GM12865 (cell line): ENCODE measurements at regions not wholly inside any gene's neighbourhood (a gene's known extent, or its start where the extent isn't known, plus 50 kb on each side); places are given as distances from the start of the nearest gene placed in this dataset.
A peak's percentile ranks its signal among the peaks of the same experiment; 100 is the strongest.
"Not testable (repeated sequence)": the region's sequence is repeated elsewhere in the genome, so short reads cannot be mapped to it uniquely, and the experiment has no call there.

ENCODE experiments used
- DNase-seq: peaks from one replicate; pipeline ENCODE4 v3.0.0; 2010; ENCODE audit warnings: low read depth
- H3K4me3 ChIP-seq: 2 replicates; pipeline ENCODE4 v1.5.1; 2011; ENCODE audit warnings: mild to moderate bottlenecking, low read depth, low read length, control low read depth
- TF ChIP-seq, protein P1 (sequence below): IDR thresholded peaks from 2 replicates; pipeline ENCODE4 v1.5.1; 2011; ENCODE audit warnings: low read length, control low read depth, low read depth, inconsistent platforms; ENCODE audit not compliant: insufficient read depth; ENCODE audit errors: missing control alignments

DNA sequence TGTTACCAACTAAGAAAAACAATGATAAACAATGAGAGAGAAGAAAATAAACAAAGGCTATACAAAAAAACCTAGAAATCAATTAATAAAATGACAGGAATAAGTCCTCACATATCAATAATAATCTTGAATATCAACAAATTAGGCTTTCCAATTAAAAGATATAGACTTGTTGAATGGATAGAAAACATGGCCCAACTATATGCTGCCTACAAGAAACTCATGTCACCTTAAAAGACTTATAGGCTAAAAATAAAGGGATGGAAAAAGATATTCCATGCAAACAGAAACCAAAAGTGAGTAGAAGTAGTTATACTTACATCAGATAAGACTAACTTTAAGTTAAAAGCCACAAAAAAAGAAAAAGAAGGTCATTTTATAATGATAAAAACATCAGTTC is 183.9 kb downstream of the MYRFL start:
- no peak for DNase-seq
- TF ChIP-seq, protein P1, sequence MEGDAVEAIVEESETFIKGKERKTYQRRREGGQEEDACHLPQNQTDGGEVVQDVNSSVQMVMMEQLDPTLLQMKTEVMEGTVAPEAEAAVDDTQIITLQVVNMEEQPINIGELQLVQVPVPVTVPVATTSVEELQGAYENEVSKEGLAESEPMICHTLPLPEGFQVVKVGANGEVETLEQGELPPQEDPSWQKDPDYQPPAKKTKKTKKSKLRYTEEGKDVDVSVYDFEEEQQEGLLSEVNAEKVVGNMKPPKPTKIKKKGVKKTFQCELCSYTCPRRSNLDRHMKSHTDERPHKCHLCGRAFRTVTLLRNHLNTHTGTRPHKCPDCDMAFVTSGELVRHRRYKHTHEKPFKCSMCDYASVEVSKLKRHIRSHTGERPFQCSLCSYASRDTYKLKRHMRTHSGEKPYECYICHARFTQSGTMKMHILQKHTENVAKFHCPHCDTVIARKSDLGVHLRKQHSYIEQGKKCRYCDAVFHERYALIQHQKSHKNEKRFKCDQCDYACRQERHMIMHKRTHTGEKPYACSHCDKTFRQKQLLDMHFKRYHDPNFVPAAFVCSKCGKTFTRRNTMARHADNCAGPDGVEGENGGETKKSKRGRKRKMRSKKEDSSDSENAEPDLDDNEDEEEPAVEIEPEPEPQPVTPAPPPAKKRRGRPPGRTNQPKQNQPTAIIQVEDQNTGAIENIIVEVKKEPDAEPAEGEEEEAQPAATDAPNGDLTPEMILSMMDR: no peak
- no peak overlapping the region for H3K4me3 ChIP-seq

DNA sequence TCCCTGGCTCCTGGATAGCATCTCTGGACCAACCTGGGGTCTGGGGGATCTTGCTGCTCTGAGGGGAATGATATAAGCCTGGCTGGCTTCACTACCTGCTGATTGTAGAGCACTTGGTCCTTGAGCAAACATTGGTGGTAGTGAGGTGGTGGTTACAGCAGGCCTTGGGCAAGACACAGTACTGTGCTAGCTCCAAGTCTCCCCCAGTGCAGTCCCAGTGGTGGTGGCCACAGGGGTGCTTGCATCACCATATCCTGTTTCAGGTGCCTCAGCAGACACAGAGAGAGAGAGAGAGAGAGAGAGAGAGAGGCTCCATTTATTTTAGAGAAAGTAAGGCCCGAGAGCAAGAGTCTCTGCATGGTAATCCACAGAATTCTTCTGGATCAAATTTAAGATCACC is 186.3 kb downstream of the MYRFL start:
- DNase-seq: peak; percentile 46
- H3K4me3 ChIP-seq: no peak overlapping the region
- TF ChIP-seq, protein P1: no peak

DNA sequence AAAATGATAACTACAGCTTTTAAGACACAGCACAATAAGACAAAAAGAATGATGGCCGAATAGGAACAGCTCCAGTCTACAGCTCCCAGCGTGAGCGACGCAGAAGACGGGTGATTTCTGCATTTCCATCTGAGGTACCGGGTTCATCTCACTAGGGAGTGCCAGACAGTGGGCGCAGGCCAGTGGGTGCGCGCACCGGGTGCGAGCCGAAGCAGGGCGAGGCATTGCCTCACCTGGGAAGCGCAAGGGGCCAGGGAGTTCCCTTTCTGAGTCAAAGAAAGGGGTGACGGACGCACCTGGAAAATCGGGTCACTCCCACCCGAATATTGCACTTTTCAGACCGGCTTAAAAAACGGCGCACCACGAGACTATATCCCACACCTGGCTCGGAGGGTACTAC is 188.0 kb downstream of the MYRFL start:
- not testable (repeated sequence) for DNase-seq, H3K4me3 ChIP-seq

DNA sequence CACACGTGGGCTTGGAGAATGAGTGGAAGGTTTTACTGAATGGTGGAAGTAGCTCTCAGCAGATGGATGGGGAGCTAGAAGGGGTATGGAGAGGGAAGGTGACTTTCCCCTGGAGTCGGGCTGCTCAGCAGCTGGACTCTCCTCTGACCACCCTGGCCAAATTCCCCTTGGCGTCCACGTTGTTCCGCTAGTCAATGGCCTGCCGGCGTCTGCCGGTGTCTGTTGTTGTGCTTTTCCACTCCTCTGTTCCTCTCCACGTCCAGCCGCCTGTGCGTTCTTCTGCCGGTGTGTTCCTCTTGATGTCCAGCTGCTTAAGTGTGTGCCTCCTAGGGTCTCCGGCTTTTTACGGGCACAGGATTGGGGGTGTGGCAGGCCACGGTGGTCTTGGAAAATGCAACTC is 203.5 kb downstream of the MYRFL start:
- TF ChIP-seq, protein P1: no peak
- no peak overlapping the region for H3K4me3 ChIP-seq
- DNase-seq: no peak

DNA sequence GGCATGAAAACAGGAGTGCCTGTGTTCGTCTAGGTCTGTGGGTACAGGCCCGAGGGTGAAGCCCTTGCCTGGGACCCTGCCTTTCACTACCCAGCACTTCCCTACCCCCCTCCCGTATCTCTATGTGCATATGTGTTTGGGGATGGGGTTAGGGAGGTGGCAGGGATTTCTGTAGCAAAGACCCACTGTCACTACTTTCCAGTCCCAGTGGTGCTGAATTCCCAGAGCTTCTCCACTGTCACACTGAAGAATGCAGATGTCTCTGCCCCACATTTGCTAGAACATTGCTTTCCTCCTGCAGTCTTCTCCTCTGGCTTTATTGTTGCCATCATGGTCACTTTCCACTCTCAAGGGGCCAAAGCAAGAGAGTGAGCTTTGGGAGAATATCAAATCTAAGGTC is 203.9 kb downstream of the MYRFL start:
- no peak for DNase-seq
- H3K4me3 ChIP-seq: no peak overlapping the region
- TF ChIP-seq, protein P1: no peak

DNA sequence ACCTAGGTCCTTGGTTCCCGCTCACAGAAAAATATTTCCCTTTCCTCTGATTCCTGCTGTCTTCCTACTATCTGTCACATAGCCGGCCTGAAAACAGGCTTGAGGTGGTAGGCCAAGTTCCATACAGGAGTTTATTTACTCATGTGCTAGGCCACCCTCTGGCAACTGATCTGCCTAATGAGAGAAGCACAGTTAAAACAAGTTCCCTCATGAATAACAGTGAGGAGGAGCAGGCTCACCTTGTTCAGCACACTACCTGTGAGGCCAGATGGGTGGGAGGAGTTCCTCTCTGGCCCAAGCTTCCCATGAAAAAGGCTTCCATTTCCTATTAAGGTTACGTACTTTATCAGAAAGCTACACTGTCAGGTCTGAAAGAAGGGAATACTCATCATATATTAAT is 206.0 kb downstream of the MYRFL start:
- no peak overlapping the region for H3K4me3 ChIP-seq
- TF ChIP-seq, protein P1: no peak
- no peak for DNase-seq

DNA sequence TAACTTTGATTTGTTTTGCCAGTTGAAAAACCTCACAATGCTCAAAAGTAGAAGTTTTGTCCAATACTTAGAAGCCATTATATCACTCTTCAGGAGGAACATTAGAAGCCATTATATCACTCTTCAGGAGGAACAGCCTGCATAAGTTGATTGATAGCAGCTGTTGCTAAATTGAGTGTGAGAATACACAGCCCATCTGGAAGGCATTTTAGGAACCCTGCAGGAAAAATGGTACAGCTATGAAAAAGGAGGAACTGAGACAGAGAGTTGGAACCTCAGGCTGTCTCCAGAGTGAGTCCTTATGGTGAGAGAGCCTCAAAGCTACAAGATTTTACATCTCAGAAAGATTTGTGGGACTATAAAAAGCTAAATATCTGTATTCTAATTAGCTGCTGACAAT is 207.0 kb downstream of the MYRFL start:
- peak; percentile 21 for DNase-seq

DNA sequence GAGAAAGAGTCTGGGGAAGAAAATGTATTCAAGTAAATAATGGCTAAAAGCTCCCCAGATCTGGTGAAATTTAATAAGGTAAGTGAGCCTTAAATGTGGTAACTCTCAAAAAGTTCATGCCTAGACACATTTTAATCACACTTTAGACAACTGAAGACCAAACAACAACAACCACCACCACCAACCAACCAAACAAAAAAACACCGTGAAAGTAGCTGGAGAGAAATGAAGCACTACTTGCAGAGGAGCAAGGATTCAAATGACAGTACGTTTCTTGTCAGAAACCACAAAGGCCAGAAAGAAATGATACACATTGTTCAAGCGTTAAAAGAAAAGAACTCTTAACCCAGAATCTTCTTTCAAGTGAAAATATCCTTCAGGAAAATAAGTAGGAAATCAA is 208.3 kb downstream of the MYRFL start:
- H3K4me3 ChIP-seq: no peak overlapping the region
- TF ChIP-seq, protein P1: no peak
- no peak for DNase-seq

More for the DNA sequence above, 207.0 kb downstream of the MYRFL start:
- H3K4me3 ChIP-seq: no peak overlapping the region
- TF ChIP-seq, protein P1: no peak
